ENCODE measurements at regions not wholly inside any gene's neighbourhood (a gene's known extent, or its start where the extent isn't known, plus 50 kb on each side); places are given as distances from the start of the nearest gene placed in this dataset.
"Not testable (repeated sequence)": the region's sequence is repeated elsewhere in the genome, so short reads cannot be mapped to it uniquely, and the experiment has no call there.

DNA sequence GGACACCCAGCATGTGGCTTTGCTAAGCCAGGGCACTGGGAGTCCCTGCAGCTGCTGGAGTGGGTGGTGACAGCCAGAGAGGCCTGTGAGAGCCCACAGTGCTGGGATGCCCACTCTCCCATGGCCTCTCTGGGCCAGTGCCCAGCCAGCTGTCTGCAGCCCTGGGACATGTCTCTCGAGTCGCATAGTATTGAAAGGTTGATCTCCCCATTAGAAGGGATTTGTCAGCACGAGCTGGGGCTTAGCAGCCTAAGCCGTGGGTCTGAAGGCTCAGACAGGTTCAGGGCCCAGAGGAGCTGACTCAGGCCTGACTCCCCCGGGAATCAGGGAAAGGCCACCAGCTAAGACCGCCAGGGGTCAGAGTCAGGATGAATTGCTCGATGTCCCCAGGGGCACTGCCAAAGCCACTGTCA lies 53.5 kb downstream of the FOXD2 start:
- H3K36me3 ChIP-seq (ENCODE audit: control insufficient read depth in 2 of 2, insufficient read depth in 2 of 2, low read length in 1 of 2), result no peaks in the 10 kb centered on the region
- H3K27me3 ChIP-seq (ENCODE audit: control insufficient read depth in 1 of 2, insufficient read depth in 2 of 2, low read length in 2 of 2), result peaks cover 0 to 2% of the 10 kb centered on the region in 2 donors
- no peaks in the 10 kb centered on the region for H3K4me1 ChIP-seq (ENCODE audit: control insufficient read depth in 2 of 2, insufficient read depth in 2 of 2, low read length in 1 of 2)
- no peak overlapping the region for H3K27ac ChIP-seq (ENCODE audit: low read depth in 2 of 2, low read length in 1 of 2)
- peaks cover 0 to 2% of the 10 kb centered on the region in 2 donors for H3K9me3 ChIP-seq (ENCODE audit: control insufficient read depth in 2 of 2, insufficient read depth in 1 of 2, low read depth in 1 of 2, low read length in 1 of 2)
- no peak overlapping the region for H3K4me3 ChIP-seq (ENCODE audit: low read depth in 1 of 2, low read length in 2 of 2)
- WGBS, 2 donors, result 63 to 74% methylated on average over 7 of the region's 7 CpGs

DNA sequence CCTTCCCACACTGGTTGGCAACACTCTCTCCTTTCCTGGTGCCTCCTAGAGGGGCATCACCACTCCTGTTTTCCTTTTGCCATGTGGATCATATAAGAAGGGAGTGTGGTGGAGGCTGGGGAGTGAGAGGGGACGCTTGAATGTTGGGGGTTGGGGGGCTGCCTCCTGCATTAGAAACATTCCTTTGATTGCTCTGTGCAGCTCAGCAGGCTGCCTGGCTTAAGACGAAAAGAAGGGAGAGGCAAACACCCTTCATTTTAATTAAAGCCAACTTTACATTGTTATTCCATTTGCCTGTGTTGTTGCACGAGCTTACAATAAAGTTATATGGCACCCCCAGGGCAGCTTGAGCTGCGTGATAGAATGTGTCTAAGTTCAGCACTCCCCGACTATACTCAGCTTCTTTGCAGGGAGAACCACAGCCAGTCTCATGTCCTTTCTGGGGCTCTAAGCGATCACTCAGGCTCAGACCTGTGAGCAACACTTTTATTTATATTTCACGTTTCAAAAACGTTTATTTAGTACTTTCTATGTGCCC lies 57.4 kb downstream of the FOXD2 start:
- 31 to 32% methylated on average over 8 of the region's 8 CpGs for WGBS, 2 donors

DNA sequence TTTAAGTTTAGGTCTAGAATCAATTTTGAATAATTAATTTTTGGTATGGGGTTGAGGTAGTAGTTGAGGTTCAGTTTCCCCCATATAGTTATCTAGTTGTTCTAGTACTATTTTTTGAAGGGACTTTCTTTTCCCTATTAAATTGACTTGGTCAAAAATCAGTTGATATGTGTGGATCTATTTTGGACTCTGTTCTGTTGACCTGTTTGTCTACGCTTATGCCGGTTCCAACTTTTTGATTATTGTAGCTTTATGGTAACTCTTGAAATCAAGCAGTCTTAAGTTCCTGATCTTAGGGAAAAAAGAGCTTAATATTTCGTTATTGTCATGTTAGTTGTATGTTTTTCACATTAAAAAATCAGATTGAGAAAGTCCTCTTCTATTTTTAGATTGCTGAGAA lies 60.7 kb downstream of the FOXD2 start:
- H3K9me3 ChIP-seq (ENCODE audit: control insufficient read depth in 2 of 2, insufficient read depth in 1 of 2, low read depth in 1 of 2, low read length in 1 of 2), result peaks cover 0 to 2% of the 10 kb centered on the region in 2 donors
- WGBS, 2 donors, result 65% methylated on average over 3 of the region's 3 CpGs
- peaks cover 0 to 2% of the 10 kb centered on the region in 2 donors for H3K27me3 ChIP-seq (ENCODE audit: control insufficient read depth in 1 of 2, insufficient read depth in 2 of 2, low read length in 2 of 2)
- no peaks in the 10 kb centered on the region for H3K4me1 ChIP-seq (ENCODE audit: control insufficient read depth in 2 of 2, insufficient read depth in 2 of 2, low read length in 1 of 2)
- H3K36me3 ChIP-seq (ENCODE audit: control insufficient read depth in 2 of 2, insufficient read depth in 2 of 2, low read length in 1 of 2), result no peaks in the 10 kb centered on the region
- H3K4me3 ChIP-seq (ENCODE audit: low read depth in 1 of 2, low read length in 2 of 2), result no peak overlapping the region
- no peak overlapping the region for H3K27ac ChIP-seq (ENCODE audit: low read depth in 2 of 2, low read length in 1 of 2)

More for the DNA sequence above, 57.4 kb downstream of the FOXD2 start:
- Histone ChIP-seq H3K27ac (ENCODE audit: low read depth in 2 of 2, low read length in 1 of 2) (no peak overlapping the region), H3K27me3 (ENCODE audit: control insufficient read depth in 1 of 2, insufficient read depth in 2 of 2, low read length in 2 of 2) (no peaks in the 10 kb centered on the region), H3K36me3 (ENCODE audit: control insufficient read depth in 2 of 2, insufficient read depth in 2 of 2, low read length in 1 of 2) (no peaks in the 10 kb centered on the region), H3K4me3 (ENCODE audit: low read depth in 1 of 2, low read length in 2 of 2) (no peak overlapping the region), H3K9me3 (ENCODE audit: control insufficient read depth in 2 of 2, insufficient read depth in 1 of 2, low read depth in 1 of 2, low read length in 1 of 2) (peaks cover 0 to 2% of the 10 kb centered on the region in 2 donors), H3K4me1 (ENCODE audit: control insufficient read depth in 2 of 2, insufficient read depth in 2 of 2, low read length in 1 of 2) (no peaks in the 10 kb centered on the region)

DNA sequence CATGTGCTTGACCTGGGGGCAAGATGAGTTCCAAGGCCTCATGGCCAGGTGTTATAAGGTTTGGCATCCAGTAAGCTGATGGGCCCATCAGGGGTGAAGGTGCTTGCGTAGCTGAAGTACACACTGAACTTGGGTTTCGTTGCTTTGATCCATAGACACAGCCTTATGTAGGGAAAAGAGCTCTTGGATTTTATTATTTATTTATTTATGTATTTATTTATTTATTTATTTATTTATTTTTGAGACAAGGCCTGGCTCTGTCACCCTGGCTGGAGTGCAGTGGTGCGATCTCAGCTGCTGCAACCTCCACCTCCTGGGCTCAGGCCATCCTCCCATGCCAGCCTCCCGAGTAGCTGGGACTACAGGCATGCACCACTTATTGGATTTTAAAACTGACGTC lies 63.2 kb downstream of the FOXD2 start:
- H3K4me3 ChIP-seq (ENCODE audit: low read depth in 1 of 2, low read length in 2 of 2), result no peak overlapping the region
- no peak overlapping the region for H3K27ac ChIP-seq (ENCODE audit: low read depth in 2 of 2, low read length in 1 of 2)
- 86 to 95% methylated on average over 5 of the region's 5 CpGs for WGBS, 2 donors
- H3K4me1 ChIP-seq (ENCODE audit: control insufficient read depth in 2 of 2, insufficient read depth in 2 of 2, low read length in 1 of 2), result no peaks in the 10 kb centered on the region
- H3K9me3 ChIP-seq (ENCODE audit: control insufficient read depth in 2 of 2, insufficient read depth in 1 of 2, low read depth in 1 of 2, low read length in 1 of 2), result no peaks in the 10 kb centered on the region
- H3K36me3 ChIP-seq (ENCODE audit: control insufficient read depth in 2 of 2, insufficient read depth in 2 of 2, low read length in 1 of 2), result no peaks in the 10 kb centered on the region
- peaks cover 0 to 2% of the 10 kb centered on the region in 2 donors for H3K27me3 ChIP-seq (ENCODE audit: control insufficient read depth in 1 of 2, insufficient read depth in 2 of 2, low read length in 2 of 2)

DNA sequence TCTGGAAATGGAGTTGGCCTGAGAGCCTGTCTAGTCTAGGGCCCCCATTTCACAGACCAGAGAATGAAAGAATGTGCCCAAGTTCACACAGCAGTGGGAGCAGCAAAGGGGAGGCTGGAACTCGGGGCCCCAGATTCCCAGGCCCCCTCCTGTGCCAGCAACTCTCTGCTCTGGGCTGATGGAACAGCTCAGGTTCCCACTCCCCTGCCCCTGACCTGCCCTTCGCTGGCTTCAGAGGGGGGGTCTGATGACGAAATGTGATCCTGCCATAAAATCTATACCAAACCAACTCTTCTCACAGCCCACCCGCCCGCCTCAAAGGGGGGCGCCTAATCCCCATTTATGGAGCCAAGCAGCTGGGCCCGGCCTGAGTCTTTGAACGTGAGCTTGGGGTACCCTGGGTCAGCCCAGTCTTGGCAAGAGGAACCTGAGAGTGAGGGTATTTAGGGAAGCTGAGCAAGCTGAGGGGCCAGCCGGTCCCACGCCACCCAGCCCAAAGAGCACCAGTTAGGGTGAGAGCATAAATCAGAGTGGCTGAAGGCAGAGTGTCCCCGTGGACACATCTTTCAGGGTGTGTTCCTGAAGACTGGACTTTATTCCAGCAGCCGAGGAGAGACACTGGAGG lies 65.0 kb downstream of the FOXD2 start:
- no peaks in the 10 kb centered on the region for H3K36me3 ChIP-seq (ENCODE audit: control insufficient read depth in 2 of 2, insufficient read depth in 2 of 2, low read length in 1 of 2)
- peaks cover 2 to 4% of the 10 kb centered on the region in 2 donors for H3K27me3 ChIP-seq (ENCODE audit: control insufficient read depth in 1 of 2, insufficient read depth in 2 of 2, low read length in 2 of 2)
- H3K4me3 ChIP-seq (ENCODE audit: low read depth in 1 of 2, low read length in 2 of 2), result no peak overlapping the region
- no peak overlapping the region for H3K27ac ChIP-seq (ENCODE audit: low read depth in 2 of 2, low read length in 1 of 2)
- 75 to 83% methylated on average over 12 of the region's 12 CpGs for WGBS, 2 donors
- no peaks in the 10 kb centered on the region for H3K4me1 ChIP-seq (ENCODE audit: control insufficient read depth in 2 of 2, insufficient read depth in 2 of 2, low read length in 1 of 2)
- no peaks in the 10 kb centered on the region for H3K9me3 ChIP-seq (ENCODE audit: control insufficient read depth in 2 of 2, insufficient read depth in 1 of 2, low read depth in 1 of 2, low read length in 1 of 2)

DNA sequence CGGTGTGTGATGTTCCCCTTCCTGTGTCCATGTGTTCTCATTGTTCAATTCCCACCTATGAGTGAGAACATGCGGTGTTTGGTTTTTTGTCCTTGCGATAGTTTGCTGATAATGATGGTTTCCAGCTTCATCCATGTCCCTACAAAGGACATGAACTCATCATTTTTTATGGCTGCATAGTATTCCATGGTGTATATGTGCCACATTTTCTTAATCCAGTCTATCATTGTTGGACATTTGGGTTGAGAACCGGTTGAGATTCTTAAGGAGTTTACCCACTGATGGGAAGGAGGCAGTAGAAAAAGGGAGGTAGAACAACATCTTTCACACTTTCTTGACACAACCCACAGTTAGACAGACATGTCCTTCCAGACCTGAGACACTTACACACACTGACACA lies 67.0 kb downstream of the FOXD2 start:
- not testable (repeated sequence) for H3K9me3 ChIP-seq (ENCODE audit: control insufficient read depth in 2 of 2, insufficient read depth in 1 of 2, low read depth in 1 of 2, low read length in 1 of 2); H3K27ac ChIP-seq (ENCODE audit: low read depth in 2 of 2, low read length in 1 of 2); H3K4me3 ChIP-seq (ENCODE audit: low read depth in 1 of 2, low read length in 2 of 2); H3K36me3 ChIP-seq (ENCODE audit: control insufficient read depth in 2 of 2, insufficient read depth in 2 of 2, low read length in 1 of 2); H3K4me1 ChIP-seq (ENCODE audit: control insufficient read depth in 2 of 2, insufficient read depth in 2 of 2, low read length in 1 of 2); H3K27me3 ChIP-seq (ENCODE audit: control insufficient read depth in 1 of 2, insufficient read depth in 2 of 2, low read length in 2 of 2)
- WGBS, 2 donors, result 85 to 89% methylated on average over 1 to 2 of the region's 4 CpGs

DNA sequence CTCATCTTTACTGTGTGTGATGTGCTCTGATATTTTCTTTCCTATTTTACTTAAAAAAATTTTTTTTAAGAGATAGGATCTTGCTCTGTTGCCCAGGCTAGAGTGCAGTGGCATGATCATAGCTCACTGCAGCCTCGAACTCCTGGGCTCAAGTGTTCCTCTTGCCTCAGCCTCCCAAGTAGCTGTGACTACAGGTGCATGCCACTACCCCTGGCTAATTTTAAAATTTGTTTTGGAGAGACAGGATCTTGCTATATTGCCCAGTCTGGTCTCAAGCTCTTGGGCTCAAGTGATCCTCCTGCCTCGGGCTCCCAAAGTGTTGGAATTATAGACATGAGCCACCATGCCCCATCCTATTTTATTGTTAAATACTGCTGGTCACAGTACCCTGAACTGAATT lies 67.4 kb downstream of the FOXD2 start:
- H3K27ac ChIP-seq (ENCODE audit: low read depth in 2 of 2, low read length in 1 of 2), result no peak overlapping the region
- H3K36me3 ChIP-seq (ENCODE audit: control insufficient read depth in 2 of 2, insufficient read depth in 2 of 2, low read length in 1 of 2), result no peaks in the 10 kb centered on the region
- WGBS, 2 donors, result 70 to 79% methylated on average over 2 of the region's 2 CpGs
- H3K9me3 ChIP-seq (ENCODE audit: control insufficient read depth in 2 of 2, insufficient read depth in 1 of 2, low read depth in 1 of 2, low read length in 1 of 2), result no peaks in the 10 kb centered on the region
- peaks cover 0 to 3% of the 10 kb centered on the region in 2 donors for H3K4me1 ChIP-seq (ENCODE audit: control insufficient read depth in 2 of 2, insufficient read depth in 2 of 2, low read length in 1 of 2)
- H3K27me3 ChIP-seq (ENCODE audit: control insufficient read depth in 1 of 2, insufficient read depth in 2 of 2, low read length in 2 of 2), result peaks cover 2 to 9% of the 10 kb centered on the region in 2 donors
- H3K4me3 ChIP-seq (ENCODE audit: low read depth in 1 of 2, low read length in 2 of 2), result no peak overlapping the region

DNA sequence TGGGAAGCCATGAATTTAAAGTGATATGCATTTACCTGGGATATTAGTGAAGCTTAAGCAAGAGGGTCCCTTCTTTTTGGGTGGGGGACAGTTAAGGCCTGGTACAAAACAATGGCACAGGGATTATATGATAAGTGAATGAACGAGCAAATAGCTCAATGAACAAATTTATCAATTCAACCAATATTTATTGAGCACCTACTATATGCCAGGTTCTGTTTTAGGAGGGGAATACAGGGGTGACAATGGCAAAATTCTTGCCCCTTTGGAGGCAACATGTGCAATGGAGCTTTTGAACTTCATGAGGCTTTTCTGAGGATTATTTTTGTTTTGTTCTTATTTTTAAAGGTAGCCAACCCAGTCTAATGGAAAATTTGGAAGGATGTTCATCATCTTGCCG lies 68.2 kb downstream of the FOXD2 start:
- no peak overlapping the region for H3K27ac ChIP-seq (ENCODE audit: low read depth in 2 of 2, low read length in 1 of 2)
- WGBS, 2 donors, result 85 to 91% methylated on average over 2 of the region's 2 CpGs
- no peaks in the 10 kb centered on the region for H3K9me3 ChIP-seq (ENCODE audit: control insufficient read depth in 2 of 2, insufficient read depth in 1 of 2, low read depth in 1 of 2, low read length in 1 of 2)
- H3K27me3 ChIP-seq (ENCODE audit: control insufficient read depth in 1 of 2, insufficient read depth in 2 of 2, low read length in 2 of 2), result peaks cover 2 to 9% of the 10 kb centered on the region in 2 donors
- no peaks in the 10 kb centered on the region for H3K36me3 ChIP-seq (ENCODE audit: control insufficient read depth in 2 of 2, insufficient read depth in 2 of 2, low read length in 1 of 2)
- no peak overlapping the region for H3K4me3 ChIP-seq (ENCODE audit: low read depth in 1 of 2, low read length in 2 of 2)
- H3K4me1 ChIP-seq (ENCODE audit: control insufficient read depth in 2 of 2, insufficient read depth in 2 of 2, low read length in 1 of 2), result peaks cover 0 to 3% of the 10 kb centered on the region in 2 donors

DNA sequence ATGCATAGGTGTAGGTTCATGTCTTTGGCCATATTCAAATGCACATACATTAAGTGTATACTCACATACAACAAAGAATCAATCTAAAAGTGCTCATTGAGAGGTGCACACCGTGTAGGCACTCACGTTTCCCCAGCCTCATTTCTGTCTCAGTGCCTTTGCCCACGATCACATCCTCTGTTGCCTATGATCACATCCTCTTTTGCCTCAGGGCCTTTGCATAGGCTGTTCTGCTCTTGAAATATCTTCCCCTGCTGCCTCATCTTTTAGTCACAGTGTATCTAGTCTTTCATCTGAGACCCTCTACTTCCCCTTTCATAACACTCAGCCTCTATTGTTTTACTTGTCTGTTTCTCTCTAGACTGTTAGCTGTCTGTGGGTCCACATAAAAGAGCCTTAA lies 69.3 kb downstream of the FOXD2 start:
- Histone ChIP-seq H3K4me1 (ENCODE audit: control insufficient read depth in 2 of 2, insufficient read depth in 2 of 2, low read length in 1 of 2) (peaks cover 0 to 3% of the 10 kb centered on the region in 2 donors), H3K27me3 (ENCODE audit: control insufficient read depth in 1 of 2, insufficient read depth in 2 of 2, low read length in 2 of 2) (peaks cover 0 to 9% of the 10 kb centered on the region in 2 donors), H3K36me3 (ENCODE audit: control insufficient read depth in 2 of 2, insufficient read depth in 2 of 2, low read length in 1 of 2) (no peaks in the 10 kb centered on the region), H3K9me3 (ENCODE audit: control insufficient read depth in 2 of 2, insufficient read depth in 1 of 2, low read depth in 1 of 2, low read length in 1 of 2) (no peaks in the 10 kb centered on the region), H3K27ac (ENCODE audit: low read depth in 2 of 2, low read length in 1 of 2) (no peak overlapping the region), H3K4me3 (ENCODE audit: low read depth in 1 of 2, low read length in 2 of 2) (no peak overlapping the region)
- WGBS, 2 donors, result 66 to 78% methylated on average over 3 of the region's 3 CpGs
